ENCODE measurements at regions not wholly inside any gene's neighbourhood (a gene's known extent, or its start where the extent isn't known, plus 50 kb on each side); places are given as distances from the start of the nearest gene placed in this dataset.

GRCh38 chr2:842151-842803, 108.4 kb upstream of the SNTG2 start:
- no peaks in the 10 kb centered on the region for H3K36me3 ChIP-seq (ENCODE audit: insufficient read depth)
- H3K27me3 ChIP-seq (ENCODE audit: insufficient read depth, low read depth), result no peaks in the 10 kb centered on the region
- H2AFZ ChIP-seq (ENCODE audit: low read depth), result no peak overlapping the region
- TF ChIP-seq CTCF (conservative IDR thresholded peaks at IDR 0.05; ENCODE audit: low read depth, low read length), result no peak
- H3K4me3 ChIP-seq (IDR thresholded peaks at IDR 0.05; ENCODE audit: insufficient read depth, low read depth, low read length), result no peak overlapping the region
- H3K9ac ChIP-seq, result no peak overlapping the region
- no peaks in the 10 kb centered on the region for H3K79me2 ChIP-seq (ENCODE audit: insufficient read depth, low read depth)
- H4K20me1 ChIP-seq (ENCODE audit: insufficient read depth), result no peaks in the 10 kb centered on the region
- H3K4me1 ChIP-seq (ENCODE audit: low read depth, poor library complexity, severe bottlenecking), result no peaks in the 10 kb centered on the region
- no peak overlapping the region for H3K27ac ChIP-seq
- H3K4me2 ChIP-seq, result no peak overlapping the region

- H3K4me1 ChIP-seq (ENCODE audit: low read depth, poor library complexity, severe bottlenecking), result no peaks in the 10 kb centered on the region
- H3K27me3 ChIP-seq (ENCODE audit: insufficient read depth, low read depth), result no peaks in the 10 kb centered on the region
- TF ChIP-seq CTCF (conservative IDR thresholded peaks at IDR 0.05; ENCODE audit: low read depth, low read length), result no peak
- H2AFZ ChIP-seq (ENCODE audit: low read depth), result no peak overlapping the region
- H3K4me2 ChIP-seq, result no peak overlapping the region
- no peaks in the 10 kb centered on the region for H3K36me3 ChIP-seq (ENCODE audit: insufficient read depth)
- H3K79me2 ChIP-seq (ENCODE audit: insufficient read depth, low read depth), result no peaks in the 10 kb centered on the region
- H3K9ac ChIP-seq, result no peak overlapping the region
- no peak overlapping the region for H3K4me3 ChIP-seq (IDR thresholded peaks at IDR 0.05; ENCODE audit: insufficient read depth, low read depth, low read length)
- H4K20me1 ChIP-seq (ENCODE audit: insufficient read depth), result no peaks in the 10 kb centered on the region
- no peak overlapping the region for H3K27ac ChIP-seq
Measured at GRCh38 chr2:841036-841435, 109.6 kb upstream of the SNTG2 start.

- H3K36me3 ChIP-seq (ENCODE audit: insufficient read depth), result no peaks in the 10 kb centered on the region
- H3K79me2 ChIP-seq (ENCODE audit: insufficient read depth, low read depth), result no peaks in the 10 kb centered on the region
- no peak overlapping the region for H3K9ac ChIP-seq
- H4K20me1 ChIP-seq (ENCODE audit: insufficient read depth), result no peaks in the 10 kb centered on the region
- H3K4me3 ChIP-seq (IDR thresholded peaks at IDR 0.05; ENCODE audit: insufficient read depth, low read depth, low read length), result no peak overlapping the region
- H3K27me3 ChIP-seq (ENCODE audit: insufficient read depth, low read depth), result no peaks in the 10 kb centered on the region
- no peak overlapping the region for H3K27ac ChIP-seq
- H3K4me1 ChIP-seq (ENCODE audit: low read depth, poor library complexity, severe bottlenecking), result no peaks in the 10 kb centered on the region
- TF ChIP-seq CTCF (conservative IDR thresholded peaks at IDR 0.05; ENCODE audit: low read depth, low read length), result no peak
- no peak overlapping the region for H2AFZ ChIP-seq (ENCODE audit: low read depth)
- H3K4me2 ChIP-seq, result no peak overlapping the region
Measured at GRCh38 chr2:834233-834632, 116.4 kb upstream of the SNTG2 start.

GRCh38 chr2:833180-833579, 117.5 kb upstream of the SNTG2 start:
- no peaks in the 10 kb centered on the region for H3K27me3 ChIP-seq (ENCODE audit: insufficient read depth, low read depth)
- no peak overlapping the region for H3K27ac ChIP-seq
- no peaks in the 10 kb centered on the region for H3K4me1 ChIP-seq (ENCODE audit: low read depth, poor library complexity, severe bottlenecking)
- no peaks in the 10 kb centered on the region for H4K20me1 ChIP-seq (ENCODE audit: insufficient read depth)
- no peak overlapping the region for H3K4me2 ChIP-seq
- H3K9ac ChIP-seq, result no peak overlapping the region
- no peak for TF ChIP-seq CTCF (conservative IDR thresholded peaks at IDR 0.05; ENCODE audit: low read depth, low read length)
- H3K4me3 ChIP-seq (IDR thresholded peaks at IDR 0.05; ENCODE audit: insufficient read depth, low read depth, low read length), result no peak overlapping the region
- H3K36me3 ChIP-seq (ENCODE audit: insufficient read depth), result no peaks in the 10 kb centered on the region
- H3K79me2 ChIP-seq (ENCODE audit: insufficient read depth, low read depth), result no peaks in the 10 kb centered on the region
- no peak overlapping the region for H2AFZ ChIP-seq (ENCODE audit: low read depth)
